Heart right ventricle (tissue), 16 donors: ENCODE measurements at regions not wholly inside any gene's neighbourhood (a gene's known extent, or its start where the extent isn't known, plus 50 kb on each side); places are given as distances from the start of the nearest gene placed in this dataset.
A peak's percentile ranks its signal among the peaks of the same experiment; 100 is the strongest.

ENCODE experiments used
- ATAC-seq, 8 donors: fragments of 200-7000 bp; cut with Tn5 transposase; one replicate each; pipeline ENCODE4 v1.9.1; 2020; ENCODE audit warnings: mild to moderate bottlenecking in 8 of 8, moderate library complexity in 8 of 8, moderate number of reproducible peaks in 1 of 8
- DNase-seq, 2 donors: peaks; one replicate each; pipeline ENCODE4 v3.0.0-alpha.2; 2020
- H3K27ac ChIP-seq, 10 donors: fragments of 200-600 bp; sonication (generic) in 2 of 10; one replicate each; pipeline versions ENCODE4 v1.5.0 to v1.8.0; 2020 to 2022; ENCODE audit warnings: mild to moderate bottlenecking in 3 of 10
- H3K27me3 ChIP-seq, 7 donors: fragments of 200-600 bp; one replicate each; pipeline ENCODE4 v1.8.0; 2021 to 2022; ENCODE audit warnings: mild to moderate bottlenecking in 2 of 7
- H3K36me3 ChIP-seq, 9 donors: fragments of 200-600 bp; sonication (generic) in 1 of 9; one replicate each; pipeline versions ENCODE4 v1.5.0 to v1.8.0; 2020 to 2022; ENCODE audit warnings: mild to moderate bottlenecking in 2 of 9
- H3K4me1 ChIP-seq, 9 donors: fragments of 200-600 bp; sonication (generic) in 1 of 9; one replicate each; pipeline versions ENCODE4 v1.5.0 to v1.8.0; 2020 to 2022; ENCODE audit warnings: mild to moderate bottlenecking in 4 of 9
- H3K4me3 ChIP-seq, 10 donors: fragments of 200-600 bp; sonication (generic) in 2 of 10; one replicate each; pipeline versions ENCODE4 v1.5.0 to v1.8.0; 2020 to 2022; ENCODE audit warnings: mild to moderate bottlenecking in 7 of 10, moderate library complexity in 2 of 10
- H3K9me3 ChIP-seq, 11 donors: fragments of 200-600 bp in 10 of 11; sonication (generic) in 2 of 11; one replicate each; pipeline versions ENCODE4 v1.5.0 to v1.8.0; 2013 to 2022; ENCODE audit warnings: mild to moderate bottlenecking in 2 of 11, control low read depth in 1 of 11, moderate library complexity in 1 of 11
- CTCF ChIP-seq, 9 donors: fragments of 200-600 bp; sonication (generic) in 2 of 9; IDR thresholded peaks; one replicate each; pipeline versions ENCODE4 v1.5.0 to v1.8.0; 2021 to 2022; ENCODE audit warnings: antibody characterized with exemption in 9 of 9, mild to moderate bottlenecking in 5 of 9, moderate library complexity in 1 of 9
- WGBS, 2 donors: extraction: QIAGEN DNeasy Blood & Tissue Kit; methylation state at CpG; one replicate each; pipeline ENCODE4 v1.1.7; 2013; ENCODE audit warnings: inconsistent platforms in 1 of 2; 5-methylcytosine and 5-hydroxymethylcytosine counted together
- intact Hi-C, 10 donors: fragments of 100-400 bp; cut with DNase I; formaldehyde crosslinking; loops; one replicate each; pipeline versions ENCODE4 v1.11.1 to v1.14.2; 2022
- donor health status: Arrhythmogenic right ventricular cardiomyopathy.
- donor health status: ischemic (EF 13 %, LVEDD 7.1; RV severe dilation, severe dysfunction).
- donor health status: healthy with polysubstance abuse.
- donor health status: DM: no; HTN: yes; CAD: no.
- donor health status: DM: no; HTN: no; CAD: no.
- donor health status: ischemic (EF 25% LVEDD 6.9; RV normal size, moderate dysfunction).
- donor health status: ischemic (EF 25% LVEDD 5.7; RV mildly dilated, moderate dysfunction).
- donor health status: healthy.
- donor health status: DM: yes; HTN: yes; CAD: no.
- donor health status: Ischemic cardiomyopathy.
- donor health status: ischemic (EF 35%, LVEDD 5.7; RV mildly dilated, moderate dysfunction).
- donor health status: nonischemic (EF 11% LVEDD 7.7; RV severe dilation, severe dysfunction).
- donor health status: DM: yes; HTN: yes; CAD: no.
- donor health status: PGD.
- donor health status: ischemic (EF 29% LVEDD 5.4; RV normal size, mild dysfunction).
- donor health status: nonischemic (EF 23%, LVEDD 6.1; RV moderate dilation, normal function).

GRCh38 chr1:217244971-217245370 is 385.9 kb downstream of the GPATCH2 start:
- peak in 1 of 8 donors; percentile 56 for ATAC-seq
- intact Hi-C loops = no loop called here
- no peak overlapping the region for H3K4me3 ChIP-seq
- H3K36me3 ChIP-seq = no peaks in the 10 kb centered on the region
- no peak overlapping the region for H3K27ac ChIP-seq
- no peaks in the 10 kb centered on the region for H3K27me3 ChIP-seq
- WGBS, 2 donors = 57 to 59% methylated on average over 5 of the region's 5 CpGs
- H3K9me3 ChIP-seq = peaks cover 0 to 7% (median 0%) of the 10 kb centered on the region in 11 donors
- H3K4me1 ChIP-seq = no peaks in the 10 kb centered on the region
- TF ChIP-seq CTCF (IDR thresholded peaks at IDR 0.05) = no peak
- no peak for DNase-seq

DNA sequence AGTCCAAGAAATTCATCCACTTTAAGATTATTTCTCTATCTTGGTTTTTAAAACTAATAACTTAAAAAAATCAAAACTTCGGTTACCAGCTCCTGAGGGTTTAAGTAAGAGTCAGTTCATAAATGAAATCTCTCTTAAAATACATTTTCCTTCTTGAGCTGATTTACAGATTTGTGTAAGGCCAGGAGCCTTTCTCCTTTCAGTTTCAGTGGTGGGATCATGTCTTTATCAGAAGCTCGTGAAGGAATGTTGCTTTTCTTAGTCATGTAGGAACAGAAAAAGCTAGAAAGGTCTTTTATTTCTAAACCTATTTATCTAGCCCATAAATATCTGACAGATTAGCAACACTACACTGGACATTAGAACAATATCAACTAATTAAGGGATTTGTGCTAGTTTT is 390.2 kb downstream of the GPATCH2 start:
- H3K27ac ChIP-seq = no peak overlapping the region
- intact Hi-C loops = no loop called here
- no peaks in the 10 kb centered on the region for H3K27me3 ChIP-seq
- no peaks in the 10 kb centered on the region for H3K4me1 ChIP-seq
- ATAC-seq (no peak), DNase-seq (no peak)
- no peaks in the 10 kb centered on the region for H3K36me3 ChIP-seq
- TF ChIP-seq CTCF (IDR thresholded peaks at IDR 0.05) = no peak
- H3K9me3 ChIP-seq = no peaks in the 10 kb centered on the region
- WGBS, 2 donors = 62 to 69% methylated on average over 2 of the region's 2 CpGs
- no peak overlapping the region for H3K4me3 ChIP-seq

DNA sequence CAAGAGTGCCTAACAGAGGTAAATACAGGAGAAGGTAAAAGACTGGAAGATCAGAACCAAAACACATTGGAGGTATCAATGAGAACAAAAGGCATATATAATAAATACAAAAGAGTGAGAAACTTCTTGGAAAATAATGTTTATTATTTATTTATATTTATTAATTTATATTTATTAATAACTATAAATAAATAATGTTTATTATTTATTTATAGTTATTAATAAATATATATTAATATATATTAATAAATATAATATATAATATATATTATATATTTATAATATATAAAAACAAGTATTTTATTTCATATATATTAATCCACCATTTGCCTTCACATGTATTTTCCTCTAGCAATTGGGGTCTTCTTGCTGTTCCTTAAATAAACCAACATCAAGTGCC is 391.9 kb downstream of the GPATCH2 start:
- Histone ChIP-seq H3K9me3 (no peaks in the 10 kb centered on the region), H3K4me1 (no peaks in the 10 kb centered on the region), H3K27ac (no peak overlapping the region), H3K36me3 (no peaks in the 10 kb centered on the region), H3K4me3 (no peak overlapping the region), H3K27me3 (no peaks in the 10 kb centered on the region)
- intact Hi-C loops = no loop called here
- no peak for ATAC-seq
- DNase-seq = no peak
- no peak for TF ChIP-seq CTCF (IDR thresholded peaks at IDR 0.05)

GRCh38 chr1:217230412-217230811 is 400.5 kb downstream of the GPATCH2 start:
- no peak overlapping the region for H3K4me3 ChIP-seq
- H3K27ac ChIP-seq = no peak overlapping the region
- ATAC-seq = no peak
- no peaks in the 10 kb centered on the region for H3K9me3 ChIP-seq
- no peaks in the 10 kb centered on the region for H3K27me3 ChIP-seq
- H3K36me3 ChIP-seq = no peaks in the 10 kb centered on the region
- 38 to 40% methylated on average over 2 of the region's 2 CpGs for WGBS, 2 donors
- no peaks in the 10 kb centered on the region for H3K4me1 ChIP-seq
- peak in 4 of 9 donors; percentile 7 to 29 (median 22) for TF ChIP-seq CTCF (IDR thresholded peaks at IDR 0.05)
- intact Hi-C loops = no loop called here
- DNase-seq = no peak

- no peaks in the 10 kb centered on the region for H3K4me1 ChIP-seq
- WGBS, 2 donors = 66 to 70% methylated on average over 5 of the region's 5 CpGs
- H3K36me3 ChIP-seq = no peaks in the 10 kb centered on the region
- DNase-seq (no peak), ATAC-seq (no peak)
- no peaks in the 10 kb centered on the region for H3K27me3 ChIP-seq
- no peak overlapping the region for H3K4me3 ChIP-seq
- no peak for TF ChIP-seq CTCF (IDR thresholded peaks at IDR 0.05)
- H3K27ac ChIP-seq = no peak overlapping the region
- intact Hi-C loops = no loop called here
- no peaks in the 10 kb centered on the region for H3K9me3 ChIP-seq
Measured at GRCh38 chr1:217228689-217229088, 402.2 kb downstream of the GPATCH2 start.
